DOHH2 (cell line): ENCODE measurements at regions not wholly inside any gene's neighbourhood (a gene's known extent, or its start where the extent isn't known, plus 50 kb on each side); places are given as distances from the start of the nearest gene placed in this dataset.

Experiments
- H3F3A ChIP-seq: fragments of 200-600 bp; sonication (generic), shearing (Covaris generic); 2 replicates; pipeline ENCODE4 v1.6.0; 2016; ENCODE audit warnings: antibody characterized with exemption, mild to moderate bottlenecking; ENCODE audit not compliant: control insufficient read depth, insufficient read depth
- H3K27ac ChIP-seq: fragments of 200-600 bp; sonication (generic); 2 replicates; pipeline ENCODE4 v1.5.1; 2014; ENCODE audit warnings: low read depth, mild to moderate bottlenecking, low read length, moderate library complexity
- H3K27me3 ChIP-seq: fragments of 200-600 bp; sonication (generic); 2 replicates; pipeline ENCODE4 v1.6.1; 2014; ENCODE audit warnings: mild to moderate bottlenecking, low read length, mixed read lengths; ENCODE audit not compliant: control insufficient read depth
- H3K36me3 ChIP-seq: fragments of 200-600 bp; sonication (generic); 2 replicates; pipeline ENCODE4 v1.6.1; 2014; ENCODE audit warnings: mild to moderate bottlenecking, low read length, moderate library complexity, mixed read lengths; ENCODE audit not compliant: control insufficient read depth
- H3K4me1 ChIP-seq: fragments of 200-600 bp; sonication (generic); 2 replicates; pipeline ENCODE4 v1.6.1; 2014; ENCODE audit warnings: mild to moderate bottlenecking, low read length, mixed read lengths; ENCODE audit not compliant: control insufficient read depth
- H3K4me2 ChIP-seq: fragments of 200-600 bp; sonication (generic); 2 replicates; pipeline ENCODE4 v1.6.0; 2014; ENCODE audit warnings: mild to moderate bottlenecking, low read length, moderate library complexity
- H3K4me3 ChIP-seq: fragments of 200-600 bp; sonication (generic); 2 replicates; pipeline ENCODE4 v1.5.1; 2014; ENCODE audit warnings: mild to moderate bottlenecking, low read length, mixed read lengths
- H3K79me2 ChIP-seq: fragments of 200-600 bp; sonication (generic); 2 replicates; pipeline ENCODE4 v1.6.1; 2014; ENCODE audit warnings: mild to moderate bottlenecking, low read length, mixed read lengths; ENCODE audit not compliant: control insufficient read depth
- H3K9me2 ChIP-seq: fragments of 200-600 bp; sonication (generic); replicated peaks from 2 replicates; pipeline ENCODE4 v1.6.1; 2014; ENCODE audit warnings: mild to moderate bottlenecking, low read length, mixed read lengths; ENCODE audit not compliant: control insufficient read depth
- H3K9me3 ChIP-seq: fragments of 200-600 bp; sonication (generic); 2 replicates; pipeline ENCODE4 v1.6.1; 2014; ENCODE audit warnings: antibody characterized with exemption, low read length, mixed read lengths; ENCODE audit not compliant: control insufficient read depth, insufficient read depth
- H4K20me1 ChIP-seq: fragments of 200-600 bp; sonication (generic); 2 replicates; pipeline ENCODE4 v1.6.0; 2014; ENCODE audit warnings: low read depth, mild to moderate bottlenecking, antibody characterized with exemption, low read length, moderate library complexity; ENCODE audit not compliant: control insufficient read depth, insufficient read depth
- CTCF ChIP-seq: fragments of 200-600 bp; sonication (generic); IDR thresholded peaks from one replicate; pipeline ENCODE4 v1.5.1; 2014; ENCODE audit warnings: antibody characterized with exemption, mild to moderate bottlenecking, low read depth, low read length; ENCODE audit not compliant: poor library complexity, severe bottlenecking
- EZH2phosphoT487 ChIP-seq: fragments of 200-600 bp; sonication (generic); IDR thresholded peaks from 2 replicates; pipeline ENCODE4 v1.6.1; 2017; ENCODE audit warnings: borderline replicate concordance, mild to moderate bottlenecking, antibody characterized with exemption, low read length, moderate library complexity, mixed read lengths

GRCh38 chr14:23816371-23816770 lies 137.2 kb upstream of the DHRS4 start:
- Histone ChIP-seq H3K79me2 (no peaks in the 10 kb centered on the region), H3K9me3 (no peaks in the 10 kb centered on the region), H3K4me3 (no peak overlapping the region), H3K36me3 (no peaks in the 10 kb centered on the region), H3F3A (no peaks in the 10 kb centered on the region), H4K20me1 (no peaks in the 10 kb centered on the region), H3K27ac (no peak overlapping the region), H3K4me1 (no peaks in the 10 kb centered on the region), H3K4me2 (no peak overlapping the region), H3K27me3 (no peaks in the 10 kb centered on the region), H3K9me2 (no peaks in the 10 kb centered on the region)
- TF ChIP-seq CTCF (no peak), EZH2phosphoT487 (no peak)

- Histone ChIP-seq H3F3A (no peaks in the 10 kb centered on the region), H3K4me3 (no peak overlapping the region), H3K9me2 (no peaks in the 10 kb centered on the region), H3K4me2 (no peak overlapping the region), H4K20me1 (no peaks in the 10 kb centered on the region), H3K27me3 (no peaks in the 10 kb centered on the region), H3K36me3 (no peaks in the 10 kb centered on the region), H3K27ac (no peak overlapping the region), H3K9me3 (no peaks in the 10 kb centered on the region), H3K79me2 (no peaks in the 10 kb centered on the region), H3K4me1 (no peaks in the 10 kb centered on the region)
- TF ChIP-seq EZH2phosphoT487 (no peak), CTCF (no peak)
Measured at GRCh38 chr14:23817164-23817767, 136.3 kb upstream of the DHRS4 start.

GRCh38 chr14:23827100-23827892 lies 126.3 kb upstream of the DHRS4 start:
- Histone ChIP-seq H3K79me2 (no peaks in the 10 kb centered on the region), H3K27ac (no peak overlapping the region), H3K4me3 (no peak overlapping the region), H3K4me1 (no peaks in the 10 kb centered on the region), H3K9me3 (no peaks in the 10 kb centered on the region), H3K9me2 (no peaks in the 10 kb centered on the region), H3K36me3 (no peaks in the 10 kb centered on the region), H3K27me3 (no peaks in the 10 kb centered on the region), H4K20me1 (no peaks in the 10 kb centered on the region), H3F3A (no peaks in the 10 kb centered on the region), H3K4me2 (no peak overlapping the region)
- TF ChIP-seq CTCF, result no peak
- TF ChIP-seq EZH2phosphoT487, result no peak
